ENCODE measurements at regions not wholly inside any gene's neighbourhood (a gene's known extent, or its start where the extent isn't known, plus 50 kb on each side); places are given as distances from the start of the nearest gene placed in this dataset.

DNA sequence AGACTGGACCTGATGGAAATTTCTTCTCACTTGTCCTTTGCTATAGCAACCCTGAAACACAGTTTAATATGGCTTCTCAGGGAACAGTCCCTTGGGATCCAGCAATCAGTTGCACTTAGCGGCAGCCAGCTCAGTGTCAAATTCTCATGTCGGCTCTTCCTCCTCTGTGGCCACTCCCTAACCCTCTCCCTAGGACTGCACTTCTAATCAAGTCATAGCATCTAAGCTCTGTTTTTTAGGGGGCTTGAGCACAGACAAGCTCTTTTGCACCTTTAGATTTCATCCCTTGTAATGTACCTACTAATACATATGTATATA is 250.5 kb upstream of the TLE3 start:
- ATAC-seq (replicated peaks in 1 of 2) (no peak), DNase-seq (no peak)
- no peaks in the 10 kb centered on the region for H3K9me3 Mint-ChIP-seq
- no peak overlapping the region for H3K4me3 Mint-ChIP-seq
- no peaks in the 10 kb centered on the region for H3K4me1 Mint-ChIP-seq (ENCODE audit: low read depth)
- peaks cover 36% of the 10 kb centered on the region for H3K27me3 Mint-ChIP-seq (ENCODE audit: low read depth)
- H3K36me3 Mint-ChIP-seq (ENCODE audit: insufficient read depth in 2 of 2): no peaks in the 10 kb centered on the region
- H3K27ac Mint-ChIP-seq: no peak overlapping the region

DNA sequence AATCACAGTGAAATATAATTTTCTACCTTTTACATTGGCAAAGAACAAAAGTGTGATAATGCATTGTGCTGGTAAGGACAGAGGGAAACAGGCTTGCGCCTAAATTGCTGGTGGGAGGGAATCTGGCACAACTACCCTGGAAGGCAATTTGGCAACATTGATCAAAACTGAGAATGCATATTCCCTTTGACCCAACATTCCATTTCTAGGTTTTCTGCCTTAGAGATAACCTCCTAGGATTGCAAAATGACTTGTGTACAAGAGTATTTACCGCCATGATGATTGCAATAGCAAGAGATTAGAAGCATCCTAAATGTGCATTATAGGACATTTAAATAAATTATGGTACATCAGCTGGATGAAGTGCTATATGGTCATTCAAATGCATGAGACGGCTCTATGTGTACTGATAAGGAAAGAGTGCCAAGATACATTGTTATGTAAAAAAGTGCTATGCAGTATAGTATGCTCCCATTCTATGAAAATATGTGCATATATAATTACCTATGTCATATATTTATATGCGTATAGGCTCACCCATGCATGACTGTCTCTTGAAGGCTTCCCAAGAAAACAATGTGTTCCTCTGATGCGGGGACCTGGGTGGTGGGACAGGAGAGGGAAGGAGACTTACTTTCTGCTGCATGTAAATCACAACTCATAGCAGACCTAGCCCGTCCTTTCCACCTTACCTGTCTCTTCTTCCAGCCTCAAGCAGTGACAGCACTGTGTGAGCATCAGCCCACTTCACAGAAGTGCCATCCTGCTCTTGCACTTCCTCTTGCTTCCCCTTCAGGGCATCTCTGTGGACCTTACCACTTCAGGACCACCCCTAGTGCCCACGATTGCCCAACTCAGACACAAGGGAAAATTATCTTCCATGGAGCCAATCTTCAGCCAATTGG is 249.9 kb upstream of the TLE3 start:
- H3K36me3 Mint-ChIP-seq (ENCODE audit: insufficient read depth in 2 of 2): no peaks in the 10 kb centered on the region
- H3K4me3 Mint-ChIP-seq: no peak overlapping the region
- H3K27ac Mint-ChIP-seq: no peak overlapping the region
- no peaks in the 10 kb centered on the region for H3K9me3 Mint-ChIP-seq
- no peak for DNase-seq
- ATAC-seq (replicated peaks in 1 of 2): no peak
- peaks cover 36% of the 10 kb centered on the region for H3K27me3 Mint-ChIP-seq (ENCODE audit: low read depth)
- H3K4me1 Mint-ChIP-seq (ENCODE audit: low read depth): no peaks in the 10 kb centered on the region

DNA sequence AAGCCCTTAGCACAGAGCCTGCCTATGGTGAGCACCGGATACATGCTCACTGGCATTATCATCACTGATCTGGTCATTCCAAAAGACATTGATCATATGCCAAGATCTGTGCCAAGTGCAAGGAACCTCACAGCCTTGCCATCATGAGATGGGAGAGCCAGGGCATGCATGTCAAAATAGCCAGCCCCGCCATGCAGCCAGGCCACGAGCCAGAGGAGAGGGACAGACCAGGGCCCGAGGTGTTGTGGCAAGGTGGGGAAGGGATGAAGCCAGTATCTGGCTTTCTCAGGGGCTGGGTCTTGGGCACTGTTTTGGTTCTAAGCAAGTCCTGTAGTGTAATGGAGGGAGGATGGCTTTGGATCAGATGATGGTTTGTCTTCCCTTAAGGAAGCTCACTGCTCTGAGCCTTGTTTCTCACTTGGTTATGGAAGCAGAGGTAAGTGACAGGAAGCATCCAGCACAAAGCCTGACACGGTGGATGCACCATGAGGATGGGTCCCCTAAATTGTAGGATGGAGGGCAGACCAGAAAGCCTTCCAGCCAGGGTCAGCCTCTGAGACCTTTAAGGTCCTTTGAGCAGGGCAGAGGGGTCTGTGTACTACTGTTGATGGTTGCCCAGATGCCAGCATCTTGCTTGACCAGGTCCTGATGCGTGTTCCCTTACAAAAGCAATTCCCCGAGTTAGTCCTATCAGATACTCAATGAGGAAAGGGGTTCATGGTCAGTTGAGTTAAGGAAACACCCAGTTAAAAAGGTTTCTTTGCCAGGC is 247.7 kb upstream of the TLE3 start:
- H3K9me3 Mint-ChIP-seq: no peaks in the 10 kb centered on the region
- H3K36me3 Mint-ChIP-seq (ENCODE audit: insufficient read depth in 2 of 2): no peaks in the 10 kb centered on the region
- no peak overlapping the region for H3K27ac Mint-ChIP-seq
- no peak for DNase-seq
- no peaks in the 10 kb centered on the region for H3K4me1 Mint-ChIP-seq (ENCODE audit: low read depth)
- peaks cover 24% of the 10 kb centered on the region for H3K27me3 Mint-ChIP-seq (ENCODE audit: low read depth)
- no peak overlapping the region for H3K4me3 Mint-ChIP-seq
- ATAC-seq (replicated peaks in 1 of 2): no peak

DNA sequence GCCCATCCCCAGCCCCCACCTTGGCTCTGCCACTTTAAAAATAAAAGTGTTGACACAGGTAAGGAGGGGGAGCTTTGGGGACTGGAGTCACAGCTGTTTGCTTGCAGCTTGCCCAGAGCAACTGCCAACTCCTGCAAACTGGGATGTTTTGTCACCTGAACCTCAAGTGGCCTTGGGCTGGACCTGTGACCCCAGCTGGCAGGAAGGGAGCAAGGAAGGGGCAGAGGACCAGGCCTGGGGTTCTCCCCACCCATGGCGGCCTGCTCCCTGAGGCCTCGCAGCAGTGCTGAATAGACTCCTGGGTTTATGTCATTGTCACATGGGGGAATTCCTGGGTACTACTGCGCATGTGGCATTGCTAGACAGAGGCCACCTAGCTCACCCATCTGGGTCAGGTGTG is 246.9 kb upstream of the TLE3 start:
- no peaks in the 10 kb centered on the region for H3K4me1 Mint-ChIP-seq (ENCODE audit: low read depth)
- H3K36me3 Mint-ChIP-seq (ENCODE audit: insufficient read depth in 2 of 2): no peaks in the 10 kb centered on the region
- DNase-seq (no peak), ATAC-seq (replicated peaks in 1 of 2) (no peak)
- no peak overlapping the region for H3K4me3 Mint-ChIP-seq
- no peak overlapping the region for H3K27ac Mint-ChIP-seq
- H3K9me3 Mint-ChIP-seq: no peaks in the 10 kb centered on the region
- H3K27me3 Mint-ChIP-seq (ENCODE audit: low read depth): peaks cover 17% of the 10 kb centered on the region

DNA sequence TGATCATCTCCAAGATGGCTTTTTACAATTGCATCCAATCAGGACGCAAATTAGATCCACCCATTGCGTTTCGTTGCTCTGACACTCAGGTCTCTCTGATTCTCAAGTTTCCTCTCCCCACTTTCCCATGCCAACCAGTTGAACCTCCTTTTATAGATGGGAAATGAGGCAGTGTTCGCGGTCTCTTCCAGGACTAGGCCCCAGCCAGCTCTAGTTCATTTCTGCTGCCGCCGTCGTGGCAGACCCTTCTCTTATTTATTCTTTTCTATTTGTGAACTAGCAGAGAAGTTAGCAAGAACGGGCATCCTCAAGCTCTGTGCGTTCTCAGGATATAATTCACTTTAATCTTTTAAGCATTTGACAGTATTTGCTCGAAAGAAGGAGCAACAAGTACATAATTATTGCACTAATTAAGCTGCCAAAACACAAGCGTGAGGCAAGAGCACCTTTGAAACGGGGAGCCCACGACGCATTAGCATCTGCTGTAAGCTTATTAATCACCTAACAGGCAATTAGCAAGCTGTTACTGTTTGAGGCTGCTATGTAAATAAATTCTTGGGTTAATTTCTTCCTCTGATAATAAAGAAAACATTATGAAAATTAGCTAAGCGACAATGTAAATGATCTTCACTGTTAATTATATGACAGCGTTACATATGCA is 246.4 kb upstream of the TLE3 start:
- H3K36me3 Mint-ChIP-seq (ENCODE audit: insufficient read depth in 2 of 2): no peaks in the 10 kb centered on the region

DNA sequence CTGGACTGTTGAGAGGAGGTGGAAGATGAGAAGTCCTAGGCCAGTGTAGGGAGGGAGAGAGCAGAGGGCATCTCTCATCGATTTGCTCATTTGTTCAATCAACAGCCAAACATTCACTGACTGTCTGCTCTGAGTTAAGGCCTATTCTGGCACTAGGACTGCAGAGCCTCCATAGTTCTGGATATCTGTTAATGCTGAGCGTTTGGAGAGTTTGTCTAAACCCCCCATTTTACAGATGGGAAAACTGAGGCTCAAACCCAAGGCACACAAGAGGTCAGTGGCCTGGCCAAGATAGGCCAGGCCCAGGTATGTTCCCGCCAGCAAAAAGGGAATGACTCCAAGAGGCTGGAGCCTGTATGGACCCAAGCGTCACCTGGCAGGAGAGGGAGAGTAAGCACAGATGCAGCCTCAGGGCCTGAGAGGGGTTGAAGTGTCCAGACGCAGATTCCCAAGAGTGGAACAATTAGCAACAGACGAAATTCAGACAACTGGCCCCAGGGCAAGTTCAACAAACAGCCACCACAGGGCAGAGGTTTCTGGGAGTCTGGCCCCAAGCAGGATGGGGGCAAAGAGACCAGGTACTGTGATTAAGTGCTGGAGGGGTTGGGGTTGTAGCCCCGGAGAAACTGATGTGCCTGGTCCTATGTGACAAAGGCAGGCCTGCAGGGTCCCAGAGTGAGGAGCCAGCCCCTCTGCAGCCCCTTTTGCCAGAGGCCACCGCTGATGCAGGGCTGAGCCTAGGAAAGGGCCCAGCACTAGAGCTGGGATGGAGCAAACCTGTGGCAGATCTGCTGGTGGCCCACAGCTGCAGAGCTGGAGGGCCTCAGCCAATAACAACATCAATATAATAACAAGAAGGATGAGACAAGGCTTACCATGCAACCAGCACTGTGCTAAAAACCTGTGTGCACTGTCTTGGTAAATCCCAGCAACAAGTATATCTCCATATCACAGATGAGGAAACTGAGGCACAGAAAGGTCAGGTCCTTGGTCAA is 245.1 kb upstream of the TLE3 start:
- H3K36me3 Mint-ChIP-seq (ENCODE audit: insufficient read depth in 2 of 2): no peaks in the 10 kb centered on the region
- H3K27me3 Mint-ChIP-seq (ENCODE audit: low read depth): peaks cover under 1% of the 10 kb centered on the region
- DNase-seq (no peak), ATAC-seq (replicated peaks in 1 of 2) (no peak)
- no peak overlapping the region for H3K4me3 Mint-ChIP-seq
- no peak overlapping the region for H3K27ac Mint-ChIP-seq
- no peaks in the 10 kb centered on the region for H3K9me3 Mint-ChIP-seq
- no peaks in the 10 kb centered on the region for H3K4me1 Mint-ChIP-seq (ENCODE audit: low read depth)

More for the DNA sequence above, 246.4 kb upstream of the TLE3 start:
- Mint-ChIP-seq H3K27ac (no peak overlapping the region), H3K4me1 (ENCODE audit: low read depth) (no peaks in the 10 kb centered on the region), H3K4me3 (no peak overlapping the region), H3K27me3 (ENCODE audit: low read depth) (peaks cover 12% of the 10 kb centered on the region), H3K9me3 (no peaks in the 10 kb centered on the region)
- ATAC-seq (replicated peaks in 1 of 2) (no peak), DNase-seq (no peak)

DNA sequence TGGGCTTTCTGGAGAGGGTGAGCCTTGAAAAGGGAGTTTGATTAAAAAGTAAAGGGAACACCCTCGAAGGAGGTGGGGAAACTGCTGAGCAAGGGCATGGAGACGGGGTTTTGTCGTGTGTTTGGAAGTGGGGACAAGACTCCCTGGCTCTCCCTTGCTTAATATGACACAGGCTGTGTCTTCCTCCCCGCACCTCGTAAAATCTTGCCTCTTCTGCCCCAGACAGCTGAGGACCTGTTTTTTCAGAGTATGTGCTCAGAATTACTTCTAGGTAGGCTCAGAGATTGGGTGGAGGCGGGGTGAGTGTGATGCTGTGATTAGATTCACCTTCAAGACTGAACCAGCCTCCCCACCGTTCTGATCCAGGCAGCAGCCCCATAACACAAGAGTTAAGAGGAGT is 244.4 kb upstream of the TLE3 start:
- DNase-seq (no peak), ATAC-seq (replicated peaks in 1 of 2) (no peak)
- no peak overlapping the region for H3K4me3 Mint-ChIP-seq
- H3K27ac Mint-ChIP-seq: no peak overlapping the region
- no peaks in the 10 kb centered on the region for H3K4me1 Mint-ChIP-seq (ENCODE audit: low read depth)
- H3K27me3 Mint-ChIP-seq (ENCODE audit: low read depth): no peaks in the 10 kb centered on the region
- H3K9me3 Mint-ChIP-seq: no peaks in the 10 kb centered on the region
- H3K36me3 Mint-ChIP-seq (ENCODE audit: insufficient read depth in 2 of 2): no peaks in the 10 kb centered on the region

DNA sequence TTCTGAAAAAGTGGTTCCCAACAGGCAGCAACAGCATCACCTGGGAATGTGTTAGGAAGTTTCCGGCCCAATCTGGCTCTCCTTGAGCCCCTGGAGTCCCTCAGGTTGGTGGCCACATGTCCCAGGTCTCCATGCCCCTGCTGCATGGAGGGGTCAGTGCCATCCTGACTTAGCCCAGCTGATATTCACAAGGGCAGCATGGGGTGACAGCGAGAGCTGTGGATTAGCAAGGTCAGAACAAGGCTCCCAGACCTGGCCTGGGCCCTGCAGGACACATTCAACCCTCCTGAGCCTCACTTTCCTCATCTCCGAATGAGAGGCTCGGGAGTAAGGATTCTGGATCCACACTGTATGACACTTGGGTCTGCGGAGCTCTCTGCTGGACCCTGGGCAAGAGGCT is 243.8 kb upstream of the TLE3 start:
- Mint-ChIP-seq H3K27ac (no peak overlapping the region), H3K27me3 (ENCODE audit: low read depth) (peaks cover 4% of the 10 kb centered on the region), H3K9me3 (peaks cover 0 to 2% of the 10 kb centered on the region in 2 donors), H3K36me3 (ENCODE audit: insufficient read depth in 2 of 2) (no peaks in the 10 kb centered on the region), H3K4me1 (ENCODE audit: low read depth) (no peaks in the 10 kb centered on the region), H3K4me3 (no peak overlapping the region)
- no peak for ATAC-seq (replicated peaks in 1 of 2)
- no peak for DNase-seq

DNA sequence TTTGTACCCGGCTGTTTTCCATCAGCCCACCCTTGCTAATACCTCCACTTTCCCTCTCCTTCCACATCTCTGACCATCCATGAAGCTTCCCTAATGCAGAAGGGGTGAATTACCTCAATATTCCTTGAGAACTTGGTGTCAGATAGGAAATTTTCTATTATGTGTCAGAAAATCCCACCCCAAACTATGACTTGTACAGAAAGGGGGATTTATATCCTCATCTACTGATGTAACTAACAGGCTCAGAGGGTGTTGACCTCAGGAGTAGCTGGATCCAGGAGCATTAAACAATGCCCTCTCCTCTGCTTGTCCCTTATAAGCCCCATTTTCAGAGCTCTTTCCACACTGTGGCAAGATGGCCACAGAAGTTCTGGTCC is 242.8 kb upstream of the TLE3 start:
- DNase-seq (no peak), ATAC-seq (replicated peaks in 1 of 2) (no peak)
- Mint-ChIP-seq H3K4me3 (no peak overlapping the region), H3K9me3 (peaks cover 4% of the 10 kb centered on the region in 2 donors), H3K27me3 (ENCODE audit: low read depth) (peaks cover 6% of the 10 kb centered on the region), H3K36me3 (ENCODE audit: insufficient read depth in 2 of 2) (peaks cover 0 to 3% of the 10 kb centered on the region in 2 donors), H3K4me1 (ENCODE audit: low read depth) (no peaks in the 10 kb centered on the region), H3K27ac (no peak overlapping the region)

DNA sequence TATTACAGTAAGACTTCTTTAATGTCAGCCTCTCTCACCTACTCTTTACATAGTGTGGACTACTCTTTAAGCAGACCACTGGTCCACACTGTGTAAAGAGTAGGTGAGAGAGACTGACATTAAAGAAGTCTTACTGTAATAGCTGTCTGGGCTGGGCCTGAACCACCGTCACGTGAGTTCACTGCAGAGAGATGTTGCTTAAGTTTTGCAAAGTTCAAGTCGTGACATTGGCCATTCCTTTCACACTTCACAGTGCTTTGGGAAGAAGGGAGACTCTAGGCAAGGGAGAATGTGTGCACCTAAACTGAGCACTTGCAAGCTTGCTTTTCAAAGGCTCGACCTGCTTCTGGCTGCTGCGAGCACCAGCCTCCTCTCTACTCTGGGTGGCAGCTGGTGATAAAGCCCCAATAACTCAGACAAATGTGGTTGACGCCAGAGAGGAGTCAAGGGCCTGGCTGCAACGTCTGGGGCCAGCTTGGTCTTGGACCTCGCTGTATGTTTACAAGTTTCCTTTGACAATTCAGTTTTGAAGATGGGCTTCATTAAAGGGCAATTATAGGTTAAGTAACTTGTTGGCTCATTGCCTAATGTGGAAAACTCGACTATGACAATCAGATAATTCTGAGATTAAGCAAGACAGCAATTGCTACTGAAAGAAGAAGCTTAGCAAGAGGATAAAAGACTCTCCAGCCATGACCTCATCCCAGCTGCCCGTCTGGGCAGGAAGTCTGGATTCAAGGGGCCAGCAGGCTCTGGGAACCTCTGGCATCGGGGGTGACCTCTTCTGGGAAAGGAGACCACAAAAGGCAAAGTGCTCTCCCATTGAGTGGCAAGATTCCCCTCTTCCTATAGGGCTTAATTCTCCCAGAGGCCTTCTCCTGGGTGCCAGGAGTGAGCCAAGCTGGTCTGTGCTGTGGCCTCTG is 242.1 kb upstream of the TLE3 start:
- DNase-seq (no peak), ATAC-seq (replicated peaks in 1 of 2) (no peak)
- Mint-ChIP-seq H3K9me3 (peaks cover 4% of the 10 kb centered on the region in 2 donors), H3K27me3 (ENCODE audit: low read depth) (peaks cover 6% of the 10 kb centered on the region), H3K4me3 (no peak overlapping the region), H3K36me3 (ENCODE audit: insufficient read depth in 2 of 2) (peaks cover 0 to 4% of the 10 kb centered on the region in 2 donors), H3K27ac (no peak overlapping the region), H3K4me1 (ENCODE audit: low read depth) (no peaks in the 10 kb centered on the region)

DNA sequence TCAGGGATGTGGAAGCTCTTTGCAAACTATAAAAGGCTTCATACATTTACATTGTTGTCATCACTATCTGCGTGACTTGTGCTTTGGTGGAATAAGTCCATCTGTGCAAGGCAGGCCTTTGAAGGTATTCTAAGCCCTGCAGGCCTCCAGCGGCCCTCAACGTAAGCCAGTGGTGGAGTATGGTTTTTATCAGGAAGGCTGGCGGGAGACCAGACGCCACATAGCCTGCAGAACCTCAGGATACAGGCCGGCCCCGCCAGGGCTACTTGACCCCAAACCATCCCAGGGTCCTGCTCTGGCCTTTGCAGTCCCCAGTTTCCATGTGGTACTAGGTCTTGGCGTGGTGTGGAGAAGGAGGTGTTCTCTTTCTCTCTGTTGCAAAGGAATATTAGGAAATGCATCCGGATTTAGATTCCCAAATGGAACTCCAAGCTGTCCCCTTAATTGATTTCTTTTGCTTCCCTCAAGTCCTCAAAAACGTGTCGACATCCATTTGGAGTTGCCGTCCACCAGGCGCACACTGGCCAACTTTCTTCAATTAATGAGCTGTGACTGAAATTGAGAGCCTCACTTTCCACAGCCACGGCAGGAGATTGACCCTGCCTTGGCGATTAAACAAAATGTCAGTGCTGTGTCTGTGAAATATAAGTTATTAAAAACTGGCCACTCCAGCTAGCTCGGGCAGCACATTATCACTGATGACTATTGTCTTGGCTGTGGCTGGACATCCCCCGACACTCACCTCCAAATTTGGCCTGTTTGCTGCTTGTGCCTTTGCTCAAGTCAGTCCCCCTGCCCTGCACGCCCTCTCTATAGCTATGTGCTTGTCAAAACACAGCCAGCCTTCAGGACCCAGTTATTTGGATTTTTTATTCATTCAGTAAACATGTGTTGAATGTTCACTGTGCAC is 239.8 kb upstream of the TLE3 start:
- ATAC-seq (replicated peaks in 1 of 2) (no peak), DNase-seq (no peak)
- H3K4me1 Mint-ChIP-seq (ENCODE audit: low read depth): no peaks in the 10 kb centered on the region
- peaks cover 6% of the 10 kb centered on the region for H3K27me3 Mint-ChIP-seq (ENCODE audit: low read depth)
- H3K4me3 Mint-ChIP-seq: no peak overlapping the region
- H3K36me3 Mint-ChIP-seq (ENCODE audit: insufficient read depth in 2 of 2): peaks cover 8 to 9% of the 10 kb centered on the region in 2 donors
- H3K27ac Mint-ChIP-seq: no peak overlapping the region
- peaks cover 13% of the 10 kb centered on the region in 2 donors for H3K9me3 Mint-ChIP-seq

Data from activated T-cell treated with anti-CD3 and anti-CD28 coated beads, Interleukin-2, amount 50 U/mL, for 72 hours (primary cell).